ENCODE measurements at regions not wholly inside any gene's neighbourhood (a gene's known extent, or its start where the extent isn't known, plus 50 kb on each side); places are given as distances from the start of the nearest gene placed in this dataset.
A peak's percentile ranks its signal among the peaks of the same experiment; 100 is the strongest.

GRCh38 chr6:165864925-165865324 is 201.9 kb upstream of the PDE10A start:
- TF ChIP-seq ZFX (IDR thresholded peaks at IDR 0.05): no peak
- no peak for TF ChIP-seq CTCF (conservative IDR thresholded peaks at IDR 0.05)

GRCh38 chr6:165864218-165864617 is 201.2 kb upstream of the PDE10A start:
- no peak overlapping the region for H3K27ac ChIP-seq
- TF ChIP-seq CTCF (conservative IDR thresholded peaks at IDR 0.05): no peak
- no peak for TF ChIP-seq ZFX (IDR thresholded peaks at IDR 0.05)

More at GRCh38 chr6:165864925-165865324, 201.9 kb upstream of the PDE10A start:
- no peak overlapping the region for H3K27ac ChIP-seq

GRCh38 chr6:165863801-165864200 is 200.8 kb upstream of the PDE10A start:
- H3K27ac ChIP-seq: no peak overlapping the region
- TF ChIP-seq CTCF (conservative IDR thresholded peaks at IDR 0.05) (no peak), ZFX (IDR thresholded peaks at IDR 0.05) (no peak)

- no peak overlapping the region for H3K27ac ChIP-seq
- TF ChIP-seq CTCF (conservative IDR thresholded peaks at IDR 0.05) (no peak), ZFX (IDR thresholded peaks at IDR 0.05) (no peak)
These were observed 199.8 kb upstream of the PDE10A start for GRCh38 chr6:165862813-165863212.

GRCh38 chr6:165861226-165861625 is 198.2 kb upstream of the PDE10A start:
- no peak for TF ChIP-seq CTCF (conservative IDR thresholded peaks at IDR 0.05)
- TF ChIP-seq ZFX (IDR thresholded peaks at IDR 0.05): no peak
- H3K27ac ChIP-seq: no peak overlapping the region

GRCh38 chr6:165858586-165858985 is 195.5 kb upstream of the PDE10A start:
- no peak for TF ChIP-seq ZFX (IDR thresholded peaks at IDR 0.05)
- TF ChIP-seq CTCF (conservative IDR thresholded peaks at IDR 0.05): peak; percentile 55
- H3K27ac ChIP-seq: no peak overlapping the region

- TF ChIP-seq ZFX (IDR thresholded peaks at IDR 0.05): no peak
- no peak for TF ChIP-seq CTCF (conservative IDR thresholded peaks at IDR 0.05)
- H3K27ac ChIP-seq: no peak overlapping the region
These were observed 192.8 kb upstream of the PDE10A start for GRCh38 chr6:165855856-165856255.
